IPS-20b (cell line): ENCODE measurements at regions not wholly inside any gene's neighbourhood (a gene's known extent, or its start where the extent isn't known, plus 50 kb on each side); places are given as distances from the start of the nearest gene placed in this dataset.
"Not testable (repeated sequence)": the region's sequence is repeated elsewhere in the genome, so short reads cannot be mapped to it uniquely, and the experiment has no call there.

ENCODE experiments used
- H3K27ac ChIP-seq: one replicate; pipeline ENCODE4 v1.5.1; 2013; ENCODE audit warnings: low read length
- H3K27me3 ChIP-seq: 2 replicates; pipeline ENCODE4 v1.6.1; 2013; ENCODE audit warnings: mild to moderate bottlenecking, low read length, inconsistent platforms; ENCODE audit not compliant: insufficient read depth
- H3K36me3 ChIP-seq: 2 replicates; pipeline ENCODE4 v1.6.1; 2013; ENCODE audit warnings: low read depth, mild to moderate bottlenecking, inconsistent platforms, low read length, moderate library complexity; ENCODE audit not compliant: insufficient read depth
- H3K4me1 ChIP-seq: 2 replicates; pipeline ENCODE4 v1.6.1; 2013; ENCODE audit warnings: mild to moderate bottlenecking, control low read depth, inconsistent platforms, low read length, moderate library complexity; ENCODE audit not compliant: insufficient read depth
- H3K4me3 ChIP-seq: 2 replicates; pipeline ENCODE4 v1.5.1; 2013; ENCODE audit warnings: mild to moderate bottlenecking, low read length, inconsistent platforms
- H3K9ac ChIP-seq: 2 replicates; pipeline ENCODE4 v1.6.1; 2013; ENCODE audit warnings: low read depth, mild to moderate bottlenecking, inconsistent platforms, low read length, moderate library complexity
- H3K9me3 ChIP-seq: 2 replicates; pipeline ENCODE4 v1.6.1; 2013; ENCODE audit warnings: mild to moderate bottlenecking, low read depth, low read length, inconsistent platforms; ENCODE audit not compliant: insufficient read depth

GRCh38 chr19:30685426-30686000, 313.3 kb downstream of the ZNF536 start:
- H3K27ac ChIP-seq, result no peak overlapping the region
- no peaks in the 10 kb centered on the region for H3K27me3 ChIP-seq
- H3K36me3 ChIP-seq, result no peaks in the 10 kb centered on the region
- no peaks in the 10 kb centered on the region for H3K9me3 ChIP-seq
- peaks cover 7% of the 10 kb centered on the region; the same call in 1 of the 2 replicates for H3K4me1 ChIP-seq
- no peak overlapping the region for H3K4me3 ChIP-seq
- no peak overlapping the region for H3K9ac ChIP-seq

GRCh38 chr19:30684613-30685012, 312.4 kb downstream of the ZNF536 start:
- Histone ChIP-seq H3K4me1 (0 out of 2 replicates have a peak, but pooled peaks cover 4% of the 10 kb centered on the region), H3K9me3 (no peaks in the 10 kb centered on the region), H3K4me3 (no peak overlapping the region), H3K9ac (no peak overlapping the region), H3K27ac (no peak overlapping the region), H3K36me3 (no peaks in the 10 kb centered on the region), H3K27me3 (no peaks in the 10 kb centered on the region)

GRCh38 chr19:30682999-30683536, 310.9 kb downstream of the ZNF536 start:
- Histone ChIP-seq H3K27me3 (no peaks in the 10 kb centered on the region), H3K9me3 (no peaks in the 10 kb centered on the region), H3K4me3 (no peak overlapping the region), H3K36me3 (no peaks in the 10 kb centered on the region), H3K4me1 (0 out of 2 replicates have a peak, but pooled peaks cover 4% of the 10 kb centered on the region), H3K9ac (no peak overlapping the region), H3K27ac (no peak overlapping the region)

GRCh38 chr19:30682146-30682998, 310.2 kb downstream of the ZNF536 start:
- Histone ChIP-seq H3K4me3 (no peak overlapping the region), H3K27ac (no peak overlapping the region), H3K36me3 (no peaks in the 10 kb centered on the region), H3K9ac (no peak overlapping the region), H3K4me1 (0 out of 2 replicates have a peak, but pooled peaks cover 4% of the 10 kb centered on the region), H3K9me3 (no peaks in the 10 kb centered on the region), H3K27me3 (no peaks in the 10 kb centered on the region)

- Histone ChIP-seq H3K36me3 (no peaks in the 10 kb centered on the region), H3K27ac (no peak overlapping the region), H3K27me3 (no peaks in the 10 kb centered on the region), H3K9me3 (no peaks in the 10 kb centered on the region), H3K4me3 (no peak overlapping the region), H3K4me1 (no peaks in the 10 kb centered on the region), H3K9ac (no peak overlapping the region)
Measured at GRCh38 chr19:30681162-30682100, 309.2 kb downstream of the ZNF536 start.

- H3K4me3 ChIP-seq, H3K27me3 ChIP-seq, H3K4me1 ChIP-seq, H3K9me3 ChIP-seq, H3K27ac ChIP-seq, H3K9ac ChIP-seq, H3K36me3 ChIP-seq: not testable (repeated sequence)
Measured at GRCh38 chr19:30680399-30680798, 308.2 kb downstream of the ZNF536 start.

- no peaks in the 10 kb centered on the region for H3K9me3 ChIP-seq
- no peaks in the 10 kb centered on the region for H3K27me3 ChIP-seq
- H3K36me3 ChIP-seq, result no peaks in the 10 kb centered on the region
- no peaks in the 10 kb centered on the region for H3K4me1 ChIP-seq
- H3K9ac ChIP-seq, result no peak overlapping the region
- H3K27ac ChIP-seq, result no peak overlapping the region
- H3K4me3 ChIP-seq, result no peak overlapping the region
Measured at GRCh38 chr19:30679789-30680188, 307.6 kb downstream of the ZNF536 start.

- H3K9ac ChIP-seq, result no peak overlapping the region
- no peak overlapping the region for H3K27ac ChIP-seq
- no peaks in the 10 kb centered on the region for H3K9me3 ChIP-seq
- no peaks in the 10 kb centered on the region for H3K27me3 ChIP-seq
- no peaks in the 10 kb centered on the region for H3K36me3 ChIP-seq
- H3K4me3 ChIP-seq, result no peak overlapping the region
- no peaks in the 10 kb centered on the region for H3K4me1 ChIP-seq
Measured at GRCh38 chr19:30679153-30679702, 307.0 kb downstream of the ZNF536 start.

- no peak overlapping the region for H3K9ac ChIP-seq
- H3K4me1 ChIP-seq, result no peaks in the 10 kb centered on the region
- no peak overlapping the region for H3K27ac ChIP-seq
- no peaks in the 10 kb centered on the region for H3K9me3 ChIP-seq
- H3K36me3 ChIP-seq, result no peaks in the 10 kb centered on the region
- H3K27me3 ChIP-seq, result no peaks in the 10 kb centered on the region
- H3K4me3 ChIP-seq, result no peak overlapping the region
Measured at GRCh38 chr19:30678168-30678567, 306.0 kb downstream of the ZNF536 start.

GRCh38 chr19:30677702-30678101, 305.5 kb downstream of the ZNF536 start:
- Histone ChIP-seq H3K4me3 (no peak overlapping the region), H3K4me1 (no peaks in the 10 kb centered on the region), H3K27me3 (no peaks in the 10 kb centered on the region), H3K9ac (no peak overlapping the region), H3K36me3 (no peaks in the 10 kb centered on the region), H3K27ac (no peak overlapping the region), H3K9me3 (no peaks in the 10 kb centered on the region)

GRCh38 chr19:30676990-30677679, 305.0 kb downstream of the ZNF536 start:
- Histone ChIP-seq H3K4me1 (no peaks in the 10 kb centered on the region), H3K27me3 (no peaks in the 10 kb centered on the region), H3K27ac (no peak overlapping the region), H3K9me3 (no peaks in the 10 kb centered on the region), H3K9ac (no peak overlapping the region), H3K4me3 (no peak overlapping the region), H3K36me3 (no peaks in the 10 kb centered on the region)
